ENCODE measurements at regions not wholly inside any gene's neighbourhood (a gene's known extent, or its start where the extent isn't known, plus 50 kb on each side); places are given as distances from the start of the nearest gene placed in this dataset.

- no peak for DNase-seq (ENCODE audit: low read depth)
Measured at GRCh38 chr6:18674346-18674745, 287.2 kb downstream of the RNF144B start.

- DNase-seq (ENCODE audit: low read depth): no peak
Measured at GRCh38 chr6:18675881-18676280, 288.7 kb downstream of the RNF144B start.

- no peak for DNase-seq (ENCODE audit: low read depth)
Measured at GRCh38 chr6:18676548-18676947, 289.4 kb downstream of the RNF144B start.

GRCh38 chr6:18680842-18681241 is 293.7 kb downstream of the RNF144B start:
- no peak for DNase-seq (ENCODE audit: low read depth)

GRCh38 chr6:18681832-18682503 is 294.8 kb downstream of the RNF144B start:
- DNase-seq (ENCODE audit: low read depth): no peak

- no peak for DNase-seq (ENCODE audit: low read depth)
Measured at GRCh38 chr6:18684343-18684742, 297.2 kb downstream of the RNF144B start.

- DNase-seq (ENCODE audit: low read depth): no peak
Measured at GRCh38 chr6:18692929-18693685, 306.0 kb downstream of the RNF144B start.

GRCh38 chr6:18693881-18694280 is 306.7 kb downstream of the RNF144B start:
- no peak for DNase-seq (ENCODE audit: low read depth)

GRCh38 chr6:18703546-18703945 is 316.4 kb downstream of the RNF144B start:
- DNase-seq (ENCODE audit: low read depth): no peak

GRCh38 chr6:18707714-18708439 is 320.7 kb downstream of the RNF144B start:
- DNase-seq (ENCODE audit: low read depth): no peak

GRCh38 chr6:18712595-18712994 is 325.4 kb downstream of the RNF144B start:
- DNase-seq (ENCODE audit: low read depth): no peak

GRCh38 chr6:18720075-18720474 is 332.9 kb downstream of the RNF144B start:
- no peak for DNase-seq (ENCODE audit: low read depth)

GRCh38 chr6:18724056-18724455 is 336.9 kb downstream of the RNF144B start:
- DNase-seq (ENCODE audit: low read depth): no peak

GRCh38 chr6:18725449-18725848 is 338.3 kb downstream of the RNF144B start:
- no peak for DNase-seq (ENCODE audit: low read depth)

GRCh38 chr6:18733921-18734550 is 346.9 kb downstream of the RNF144B start:
- no peak for DNase-seq (ENCODE audit: low read depth)

- DNase-seq (ENCODE audit: low read depth): no peak
Measured at GRCh38 chr6:18741741-18742140, 354.6 kb downstream of the RNF144B start.

- no peak for DNase-seq (ENCODE audit: low read depth)
Measured at GRCh38 chr6:18742406-18742805, 355.3 kb downstream of the RNF144B start.

- no peak for DNase-seq (ENCODE audit: low read depth)
Measured at GRCh38 chr6:18746727-18747126, 359.6 kb downstream of the RNF144B start.

- no peak for DNase-seq (ENCODE audit: low read depth)
Measured at GRCh38 chr6:18748314-18748713, 361.2 kb downstream of the RNF144B start.

GRCh38 chr6:18752278-18753068 is 365.3 kb downstream of the RNF144B start:
- no peak for DNase-seq (ENCODE audit: low read depth)

- no peak for DNase-seq (ENCODE audit: low read depth)
Measured at GRCh38 chr6:18753076-18753475, 365.9 kb downstream of the RNF144B start.

GRCh38 chr6:18763086-18763485 is 375.9 kb downstream of the RNF144B start:
- no peak for DNase-seq (ENCODE audit: low read depth)
